Type B pancreatic cell (in vitro differentiated cells): ENCODE measurements at regions not wholly inside any gene's neighbourhood (a gene's known extent, or its start where the extent isn't known, plus 50 kb on each side); places are given as distances from the start of the nearest gene placed in this dataset.

Source experiments
- DNase-seq: peaks from one replicate; pipeline ENCODE4 v3.0.0; 2021; ENCODE audit warnings: mixed read lengths; ENCODE audit not compliant: unreplicated experiment; ENCODE audit errors: extremely low spot score
- H3K27ac Mint-ChIP-seq: 2 replicates; pipeline ENCODE4 v1.8.0; 2021; ENCODE audit warnings: mild to moderate bottlenecking, mixed read lengths
- H3K27me3 Mint-ChIP-seq: 2 replicates; pipeline ENCODE4 v1.8.0; 2021; ENCODE audit warnings: mixed read lengths
- H3K36me3 Mint-ChIP-seq: 2 replicates; pipeline ENCODE4 v1.8.0; 2021; ENCODE audit warnings: mixed read lengths
- H3K4me1 Mint-ChIP-seq: one replicate; pipeline ENCODE4 v1.8.0; 2021; ENCODE audit warnings: mixed read lengths; ENCODE audit not compliant: unreplicated experiment
- H3K4me3 Mint-ChIP-seq: 2 replicates; pipeline ENCODE4 v1.8.0; 2021; ENCODE audit warnings: mild to moderate bottlenecking, mixed read lengths
- H3K9me3 Mint-ChIP-seq: 2 replicates; pipeline ENCODE4 v1.8.0; 2021; ENCODE audit warnings: mixed read lengths
- TF ChIP-seq, protein P1 (sequence below): fragments of 200-600 bp; sonication (generic); conservative IDR thresholded peaks from 2 replicates; pipeline ENCODE4 v1.5.0; 2021; ENCODE audit warnings: antibody characterized with exemption, mild to moderate bottlenecking

- H3K9me3 Mint-ChIP-seq = no peaks in the 10 kb centered on the region
- DNase-seq = no peak
- no peaks in the 10 kb centered on the region for H3K36me3 Mint-ChIP-seq
- no peaks in the 10 kb centered on the region for H3K27me3 Mint-ChIP-seq
- TF ChIP-seq, protein P1, sequence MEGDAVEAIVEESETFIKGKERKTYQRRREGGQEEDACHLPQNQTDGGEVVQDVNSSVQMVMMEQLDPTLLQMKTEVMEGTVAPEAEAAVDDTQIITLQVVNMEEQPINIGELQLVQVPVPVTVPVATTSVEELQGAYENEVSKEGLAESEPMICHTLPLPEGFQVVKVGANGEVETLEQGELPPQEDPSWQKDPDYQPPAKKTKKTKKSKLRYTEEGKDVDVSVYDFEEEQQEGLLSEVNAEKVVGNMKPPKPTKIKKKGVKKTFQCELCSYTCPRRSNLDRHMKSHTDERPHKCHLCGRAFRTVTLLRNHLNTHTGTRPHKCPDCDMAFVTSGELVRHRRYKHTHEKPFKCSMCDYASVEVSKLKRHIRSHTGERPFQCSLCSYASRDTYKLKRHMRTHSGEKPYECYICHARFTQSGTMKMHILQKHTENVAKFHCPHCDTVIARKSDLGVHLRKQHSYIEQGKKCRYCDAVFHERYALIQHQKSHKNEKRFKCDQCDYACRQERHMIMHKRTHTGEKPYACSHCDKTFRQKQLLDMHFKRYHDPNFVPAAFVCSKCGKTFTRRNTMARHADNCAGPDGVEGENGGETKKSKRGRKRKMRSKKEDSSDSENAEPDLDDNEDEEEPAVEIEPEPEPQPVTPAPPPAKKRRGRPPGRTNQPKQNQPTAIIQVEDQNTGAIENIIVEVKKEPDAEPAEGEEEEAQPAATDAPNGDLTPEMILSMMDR = no peak
- H3K4me1 Mint-ChIP-seq = peaks cover 16% of the 10 kb centered on the region
- H3K27ac Mint-ChIP-seq = no peak overlapping the region
- H3K4me3 Mint-ChIP-seq = no peak overlapping the region
Measured at GRCh38 chr3:106631373-106632108, 745.7 kb upstream of the CCDC54 start.

DNA sequence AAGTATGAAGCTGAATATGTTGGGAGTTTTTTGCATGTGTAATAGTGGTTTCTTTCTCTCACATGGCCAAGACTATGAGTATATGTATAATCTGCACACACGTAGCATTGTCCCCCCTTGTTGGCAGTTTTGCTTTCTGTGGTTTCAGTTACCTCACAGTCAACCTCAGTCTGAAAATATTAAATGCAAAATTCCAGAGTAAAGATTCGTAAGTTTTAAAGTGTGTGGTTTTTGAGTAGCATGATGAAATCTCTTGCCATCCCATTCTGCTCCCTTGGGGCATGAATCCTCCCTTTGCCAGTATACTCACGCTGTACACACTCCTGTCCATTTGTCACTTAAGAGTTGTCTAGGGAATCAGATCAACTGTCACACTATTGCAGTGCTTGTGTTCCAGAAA lies 742.0 kb upstream of the CCDC54 start:
- Mint-ChIP-seq H3K4me1 (no peaks in the 10 kb centered on the region), H3K9me3 (no peaks in the 10 kb centered on the region), H3K4me3 (no peak overlapping the region), H3K27me3 (no peaks in the 10 kb centered on the region), H3K27ac (no peak overlapping the region), H3K36me3 (no peaks in the 10 kb centered on the region)
- no peak for DNase-seq
- TF ChIP-seq, protein P1 = no peak

DNA sequence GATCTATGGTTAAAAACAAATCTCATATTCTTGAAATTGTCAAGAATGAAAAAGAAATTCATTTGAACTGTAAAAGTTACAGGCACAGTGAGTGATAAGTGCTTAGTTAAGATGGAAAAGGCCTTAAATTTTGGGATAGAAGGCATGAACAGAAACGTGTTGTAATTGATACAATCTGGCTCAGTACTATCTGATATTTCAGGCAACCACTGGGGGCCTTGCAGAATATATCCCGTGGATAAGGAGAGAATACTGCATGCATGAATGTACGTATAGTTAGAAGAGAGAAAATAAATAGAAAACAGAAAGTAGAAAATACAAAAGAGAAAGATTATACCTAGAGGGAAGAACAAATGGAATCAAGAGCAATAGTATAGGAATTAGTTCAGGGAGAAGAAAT lies 741.4 kb upstream of the CCDC54 start:
- Mint-ChIP-seq H3K4me3 (no peak overlapping the region), H3K9me3 (no peaks in the 10 kb centered on the region)
- DNase-seq = no peak

GRCh38 chr3:106640353-106640752 lies 736.9 kb upstream of the CCDC54 start:
- Mint-ChIP-seq H3K27me3 (no peaks in the 10 kb centered on the region), H3K9me3 (peaks cover 5% of the 10 kb centered on the region), H3K36me3 (no peaks in the 10 kb centered on the region), H3K27ac (no peak overlapping the region), H3K4me1 (no peaks in the 10 kb centered on the region), H3K4me3 (no peak overlapping the region)
- TF ChIP-seq, protein P1 = no peak
- no peak for DNase-seq

More for the DNA sequence above, 741.4 kb upstream of the CCDC54 start:
- H3K27ac Mint-ChIP-seq = no peak overlapping the region
- H3K4me1 Mint-ChIP-seq = no peaks in the 10 kb centered on the region
- no peaks in the 10 kb centered on the region for H3K27me3 Mint-ChIP-seq
- TF ChIP-seq, protein P1 = no peak
- no peaks in the 10 kb centered on the region for H3K36me3 Mint-ChIP-seq

DNA sequence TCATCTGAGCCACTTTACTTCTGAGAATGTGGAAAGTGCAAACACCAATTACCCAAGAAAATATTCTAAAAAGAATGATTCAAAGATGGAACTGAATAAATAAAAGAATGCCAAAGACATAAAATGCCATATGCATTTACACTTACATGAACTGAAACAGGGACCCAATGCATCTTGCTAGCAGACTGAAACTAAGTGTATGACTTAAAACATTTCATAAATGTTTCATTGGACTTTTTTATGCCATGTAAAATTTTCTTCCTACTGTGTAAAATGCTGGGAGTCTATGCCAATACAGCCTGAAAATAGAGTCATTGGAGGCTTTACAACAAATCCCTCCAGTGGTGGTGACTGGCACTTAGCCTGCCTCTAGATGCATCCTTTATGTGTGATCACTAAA lies 735.1 kb upstream of the CCDC54 start:
- Mint-ChIP-seq H3K4me1 (no peaks in the 10 kb centered on the region), H3K9me3 (peaks cover 6% of the 10 kb centered on the region), H3K27me3 (no peaks in the 10 kb centered on the region), H3K36me3 (no peaks in the 10 kb centered on the region), H3K4me3 (no peak overlapping the region), H3K27ac (no peak overlapping the region)
- TF ChIP-seq, protein P1 = no peak
- DNase-seq = no peak
